IMR-90 (cell line): ENCODE measurements at regions not wholly inside any gene's neighbourhood (a gene's known extent, or its start where the extent isn't known, plus 50 kb on each side); places are given as distances from the start of the nearest gene placed in this dataset.

Source experiments
- ATAC-seq: fragments of 200-7000 bp; cut with Tn5 transposase; 2 replicates; pipeline ENCODE4 v1.9.1; 2020; ENCODE audit warnings: low read depth, mild to moderate bottlenecking, moderate library complexity
- BruUV-seq: library from RNA; stranded (reverse); fragments of 400-500 nt; replicated peaks from 2 replicates; lab custom pipeline; 2021; lab: Mats Ljungman, UMichigan
- CTCF ChIA-PET: fragments of 300-600 bp; formaldehyde crosslinking; extraction: SDS; loops from one replicate; lab custom pipeline; 2021; ENCODE audit warnings: antibody characterized with exemption; lab: Yijun Ruan, JAX
- POLR2A ChIA-PET: fragments of 300-600 bp; sonication (Branson Sonifier 250); formaldehyde crosslinking; loops from one replicate; lab custom pipeline; 2022; ENCODE audit warnings: antibody characterized with exemption; ENCODE audit not compliant: unreplicated experiment; lab: Charles Lee
- DNase-seq: peaks from one replicate; pipeline ENCODE4 v3.0.0; 2013
- H2AFZ ChIP-seq: replicated peaks from 2 replicates; pipeline ENCODE3; 2013; ENCODE audit warnings: low read length, mild to moderate bottlenecking; ENCODE audit not compliant: poor library complexity
- H2AK5ac ChIP-seq: 2 replicates; pipeline ENCODE4 v1.6.1; 2013; ENCODE audit warnings: low read depth, low read length, inconsistent platforms
- H2AK9ac ChIP-seq: replicated peaks from 2 replicates; pipeline ENCODE3; 2013; ENCODE audit warnings: mild to moderate bottlenecking, low read depth, low read length, moderate library complexity; ENCODE audit not compliant: poor library complexity
- H2BK120ac ChIP-seq: 2 replicates; pipeline ENCODE4 v1.6.1; 2013; ENCODE audit warnings: low read depth, low read length, inconsistent platforms
- H2BK15ac ChIP-seq: 3 replicates; pipeline ENCODE4 v1.6.1; 2013; ENCODE audit warnings: low read depth, low read length, inconsistent platforms
- H2BK20ac ChIP-seq: 2 replicates; pipeline ENCODE4 v1.6.1; 2013; ENCODE audit warnings: low read depth, mild to moderate bottlenecking, inconsistent platforms, low read length, moderate library complexity
- H2BK5ac ChIP-seq: 2 replicates; pipeline ENCODE4 v1.6.1; 2013; ENCODE audit warnings: mild to moderate bottlenecking, low read depth, low read length, inconsistent platforms; ENCODE audit not compliant: poor library complexity, severe bottlenecking
- H3K14ac ChIP-seq: replicated peaks from 2 replicates; pipeline ENCODE4 v1.6.1; 2013; ENCODE audit warnings: low read depth, low read length, inconsistent platforms
- H3K18ac ChIP-seq: 2 replicates; pipeline ENCODE4 v1.6.1; 2013; ENCODE audit warnings: low read depth, low read length, control low read depth
- H3K23ac ChIP-seq: 2 replicates; pipeline ENCODE4 v1.6.1; 2013; ENCODE audit warnings: low read depth, low read length, inconsistent platforms
- H3K27ac ChIP-seq: 2 replicates; pipeline ENCODE4 v1.5.1; 2013; ENCODE audit warnings: mild to moderate bottlenecking, control low read depth, low read length; ENCODE audit not compliant: insufficient read depth
- H3K27me3 ChIP-seq: 2 replicates; pipeline ENCODE4 v1.6.1; 2013; ENCODE audit warnings: low read length; ENCODE audit not compliant: control insufficient read depth, insufficient read depth
- H3K36me3 ChIP-seq: 2 replicates; pipeline ENCODE4 v1.6.1; 2013; ENCODE audit warnings: low read length, mixed read lengths; ENCODE audit not compliant: control insufficient read depth, insufficient read depth
- H3K4ac ChIP-seq: 2 replicates; pipeline ENCODE4 v1.6.1; 2013; ENCODE audit warnings: low read depth, low read length, inconsistent platforms
- H3K4me1 ChIP-seq: 2 replicates; pipeline ENCODE4 v1.6.1; 2013; ENCODE audit warnings: low read length, mixed read lengths; ENCODE audit not compliant: control insufficient read depth, insufficient read depth
- H3K4me2 ChIP-seq: 2 replicates; pipeline ENCODE4 v1.6.1; 2013; ENCODE audit warnings: low read depth, mild to moderate bottlenecking, control low read depth, low read length, moderate library complexity
- H3K4me3 ChIP-seq: 2 replicates; pipeline ENCODE4 v1.5.1; 2013; ENCODE audit warnings: low read depth, mild to moderate bottlenecking, control low read depth, low read length, moderate library complexity; ENCODE audit not compliant: insufficient read depth
- H3K56ac ChIP-seq: 2 replicates; pipeline ENCODE4 v1.6.1; 2013; ENCODE audit warnings: low read length, inconsistent platforms; ENCODE audit not compliant: insufficient read depth; ENCODE audit errors: extremely low read depth
- H3K79me1 ChIP-seq, 2 experiments: 2 replicates each; pipeline ENCODE4 v1.6.1; 2013; ENCODE audit warnings: low read length in 2 of 2, inconsistent platforms in 1 of 2, low read depth in 1 of 2
- H3K9ac ChIP-seq: 2 replicates; pipeline ENCODE4 v1.6.1; 2013; ENCODE audit warnings: low read depth, low read length, control low read depth
- H3K9me1 ChIP-seq: 2 replicates; pipeline ENCODE4 v1.6.1; 2013; ENCODE audit warnings: low read length, inconsistent platforms; ENCODE audit not compliant: insufficient read depth
- H3K9me3 ChIP-seq: 2 replicates; pipeline ENCODE4 v1.6.1; 2013; ENCODE audit warnings: low read length; ENCODE audit not compliant: control insufficient read depth, insufficient read depth
- H4K20me1 ChIP-seq: 2 replicates; pipeline ENCODE4 v1.6.1; 2013; ENCODE audit warnings: low read length, inconsistent platforms; ENCODE audit not compliant: insufficient read depth
- H4K5ac ChIP-seq: 2 replicates; pipeline ENCODE4 v1.6.1; 2013; ENCODE audit warnings: mild to moderate bottlenecking, low read depth, low read length, control low read depth
- H4K8ac ChIP-seq, 2 experiments: 2 replicates each; pipeline ENCODE4 v1.6.1; 2013; ENCODE audit warnings: low read depth in 2 of 2, low read length in 2 of 2, control low read depth in 1 of 2, inconsistent platforms in 1 of 2
- H4K91ac ChIP-seq: 2 replicates; pipeline ENCODE4 v1.6.1; 2013; ENCODE audit warnings: low read depth, low read length, inconsistent platforms; ENCODE audit not compliant: insufficient read depth
- CEBPB ChIP-seq: IDR thresholded peaks from 2 replicates; pipeline ENCODE4 v1.6.1; 2012; ENCODE audit warnings: low read depth, low read length, improper control_type of control experiment
- CHD1 ChIP-seq: IDR thresholded peaks from 2 replicates; pipeline ENCODE4 v1.6.1; 2012; ENCODE audit warnings: low read depth, low read length, improper control_type of control experiment
- CTCF ChIP-seq: conservative IDR thresholded peaks from 2 replicates; pipeline ENCODE4 v1.5.1; 2012; ENCODE audit warnings: mild to moderate bottlenecking, low read depth, low read length, improper control_type of control experiment
- FOS ChIP-seq: fragments of 150-350 bp; IDR thresholded peaks from 2 replicates; pipeline ENCODE4 v1.6.1; 2016; ENCODE audit warnings: low read depth, low read length
- MAFK ChIP-seq: IDR thresholded peaks from 2 replicates; pipeline ENCODE4 v1.6.1; 2012; ENCODE audit warnings: low read depth, low read length, improper control_type of control experiment
- MAZ ChIP-seq: IDR thresholded peaks from 2 replicates; pipeline ENCODE4 v1.6.1; 2012; ENCODE audit warnings: low read depth, mild to moderate bottlenecking, low read length, improper control_type of control experiment, moderate library complexity, borderline replicate concordance
- MXI1 ChIP-seq: IDR thresholded peaks from 2 replicates; pipeline ENCODE4 v1.6.1; 2012; ENCODE audit warnings: low read depth, mild to moderate bottlenecking, low read length, moderate library complexity, borderline replicate concordance
- POLR2A ChIP-seq: IDR thresholded peaks from 2 replicates; pipeline ENCODE4 v1.6.1; 2012; ENCODE audit warnings: mild to moderate bottlenecking, low read depth, low read length
- RFX5 ChIP-seq: IDR thresholded peaks from 2 replicates; pipeline ENCODE4 v1.8.0; 2012; ENCODE audit warnings: low read depth, mild to moderate bottlenecking, low read length, moderate library complexity
- SMC3 ChIP-seq: fragments of 150-350 bp; IDR thresholded peaks from 2 replicates; pipeline ENCODE4 v1.6.1; 2016; ENCODE audit warnings: low read depth, mild to moderate bottlenecking, antibody characterized with exemption, low read length, moderate library complexity
- USF2 ChIP-seq: fragments of 150-350 bp; IDR thresholded peaks from 2 replicates; pipeline ENCODE4 v1.6.1; 2017; ENCODE audit warnings: mild to moderate bottlenecking, antibody characterized with exemption, low read length, low read depth
- WGBS, 2 experiments: methylation state at CpG; one replicate each; pipeline versions ENCODE4 v1.1.5 to v1.1.7; 2013; ENCODE audit warnings: missing lambda C conversion rate in 2 of 2; ENCODE audit not compliant: insufficient read length in 1 of 2; ENCODE audit errors: extremely low coverage in 2 of 2; 5-methylcytosine and 5-hydroxymethylcytosine counted together
- dilution Hi-C: fragments of 300-500 bp; cut with HindIII; formaldehyde crosslinking; loops from one replicate; pipeline ENCODE4 v1.14.3; 2018; ENCODE audit warnings: low sequenced_read_pairs; ENCODE audit not compliant: unreplicated experiment
- in situ Hi-C: fragments of 300-500 bp; cut with MboI; formaldehyde crosslinking; loops from 3 replicates; pipeline ENCODE4 v1.14.3; 2019; ENCODE audit warnings: low sequenced_read_pairs, inconsistent platforms, mixed read lengths
- intact Hi-C: fragments of 100-400 bp; cut with micrococcal nuclease; formaldehyde crosslinking; loops from 2 replicates; pipeline ENCODE4 v1.10.0; 2022

GRCh38 chr3:105281989-105282388, 84.7 kb upstream of the ALCAM start:
- no peak overlapping the region for H3K4ac ChIP-seq
- no peak overlapping the region for H3K14ac ChIP-seq
- no peak overlapping the region for H4K5ac ChIP-seq
- no peak overlapping the region for H2BK5ac ChIP-seq
- H3K4me3 ChIP-seq = no peak overlapping the region
- H2AK5ac ChIP-seq = no peak overlapping the region
- TF ChIP-seq SMC3 (no peak), POLR2A (no peak), RFX5 (no peak), CEBPB (no peak), CTCF (no peak), MAZ (no peak), MXI1 (no peak), FOS (no peak), CHD1 (no peak), USF2 (no peak), MAFK (no peak)
- intact Hi-C loops (no loop called here), in situ Hi-C loops (no loop called here), dilution Hi-C loops (no loop called here)
- no peak for DNase-seq
- no peak overlapping the region for H3K18ac ChIP-seq
- H2BK120ac ChIP-seq = no peak overlapping the region
- CTCF ChIA-PET = no interaction called here
- ATAC-seq = no peak
- no peaks in the 10 kb centered on the region for H3K9me3 ChIP-seq
- H3K4me2 ChIP-seq = no peak overlapping the region
- H3K36me3 ChIP-seq = no peaks in the 10 kb centered on the region
- WGBS, 2 experiments = no CpG with 5 or more reads among the region's 1 CpG
- no peak overlapping the region for H2BK15ac ChIP-seq
- H2AFZ ChIP-seq = no peak overlapping the region
- no peaks in the 10 kb centered on the region for H3K79me1 ChIP-seq
- H3K27me3 ChIP-seq = no peaks in the 10 kb centered on the region
- H2BK20ac ChIP-seq = no peak overlapping the region
- no peak overlapping the region for H4K91ac ChIP-seq
- no peak overlapping the region for H4K8ac ChIP-seq
- H3K27ac ChIP-seq = no peak overlapping the region
- H3K4me1 ChIP-seq = no peaks in the 10 kb centered on the region
- no peak overlapping the region for H3K56ac ChIP-seq
- H3K9me1 ChIP-seq = no peaks in the 10 kb centered on the region
- no peak overlapping the region for H3K9ac ChIP-seq
- no TSS peak for BruUV-seq
- POLR2A ChIA-PET = no interaction called here
- no peak overlapping the region for H3K23ac ChIP-seq
- H2AK9ac ChIP-seq = no peak overlapping the region
- H4K20me1 ChIP-seq = no peaks in the 10 kb centered on the region
